ENCODE measurements at regions not wholly inside any gene's neighbourhood (a gene's known extent, or its start where the extent isn't known, plus 50 kb on each side); places are given as distances from the start of the nearest gene placed in this dataset.

DNA sequence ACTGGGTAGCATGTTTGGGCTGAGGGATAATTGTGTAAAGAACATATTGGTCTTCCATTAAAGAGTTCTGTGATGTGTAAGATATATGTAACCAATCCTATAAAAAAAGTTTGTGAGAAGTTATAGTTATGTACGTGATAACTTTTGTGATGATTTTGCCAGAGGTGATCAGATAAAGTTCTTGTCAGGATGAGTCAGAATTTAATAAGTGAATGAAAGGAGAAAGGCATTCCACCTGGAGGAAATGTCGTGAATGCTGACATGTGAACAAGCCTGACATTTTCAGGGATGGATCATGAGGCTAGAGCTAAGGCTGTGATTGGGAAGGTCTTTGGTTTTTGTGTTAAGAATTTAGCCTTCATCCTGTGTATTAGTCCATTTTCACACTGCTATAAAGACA, 241.5 kb downstream of the SNAPC1 start:
- Histone ChIP-seq H3K4me1 (replicated peaks) (no peaks in the 10 kb centered on the region), H3K4me3 (no peak overlapping the region), H3K27ac (no peak overlapping the region), H3K27me3 (replicated peaks; ENCODE audit: insufficient read depth) (no peaks in the 10 kb centered on the region), H3K9me3 (no peaks in the 10 kb centered on the region), H3K36me3 (no peaks in the 10 kb centered on the region)
- DNase-seq (ENCODE audit: low spot score), result no peak
- WGBS, result 31% methylated on average over 2 of the region's 2 CpGs
- intact Hi-C loops (cut with DNase I), result no loop called here
- TF ChIP-seq POLR2A (IDR thresholded peaks at IDR 0.05) (no peak), POLR2AphosphoS5 (IDR thresholded peaks at IDR 0.05) (no peak), CTCF (IDR thresholded peaks at IDR 0.05) (no peak)

GRCh38 chr14:62006116-62006731, 244.0 kb downstream of the SNAPC1 start:
- intact Hi-C loops (cut with DNase I), result no loop called here
- TF ChIP-seq POLR2AphosphoS5 (IDR thresholded peaks at IDR 0.05), result no peak
- no peak for TF ChIP-seq POLR2A (IDR thresholded peaks at IDR 0.05)
- no peak for TF ChIP-seq CTCF (IDR thresholded peaks at IDR 0.05)
- 50% methylated on average over 6 of the region's 6 CpGs for WGBS
- Histone ChIP-seq H3K27ac (no peak overlapping the region), H3K4me1 (replicated peaks) (no peaks in the 10 kb centered on the region), H3K27me3 (replicated peaks; ENCODE audit: insufficient read depth) (no peaks in the 10 kb centered on the region), H3K9me3 (no peaks in the 10 kb centered on the region), H3K4me3 (no peak overlapping the region), H3K36me3 (no peaks in the 10 kb centered on the region)
- DNase-seq (ENCODE audit: low spot score), result no peak

DNA sequence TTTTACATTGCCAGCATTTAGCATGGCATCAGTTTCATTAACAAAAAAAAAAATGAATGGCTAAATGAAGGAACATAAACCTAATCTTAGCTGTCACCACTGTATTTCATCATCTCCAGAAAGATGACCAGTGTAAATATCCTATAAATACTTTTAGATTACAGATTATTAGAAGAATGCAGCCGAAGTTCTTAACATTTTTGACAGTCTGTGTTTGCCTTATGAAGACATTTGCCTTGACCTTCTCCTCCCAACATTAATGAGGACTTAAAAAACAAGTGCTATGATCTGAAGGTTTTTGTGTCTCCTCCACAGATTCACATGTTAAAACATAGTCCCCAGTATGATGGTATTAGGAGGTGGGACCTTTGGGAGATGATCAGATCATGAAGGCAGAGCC, 253.0 kb downstream of the SNAPC1 start:
- WGBS, result 53% methylated on average over 1 of the region's 1 CpG
- DNase-seq (ENCODE audit: low spot score), result no peak
- no peaks in the 10 kb centered on the region for H3K4me1 ChIP-seq (replicated peaks)
- H3K4me3 ChIP-seq, result no peak overlapping the region
- TF ChIP-seq CTCF (IDR thresholded peaks at IDR 0.05), result no peak
- TF ChIP-seq POLR2A (IDR thresholded peaks at IDR 0.05), result no peak
- TF ChIP-seq POLR2AphosphoS5 (IDR thresholded peaks at IDR 0.05), result no peak
- no peaks in the 10 kb centered on the region for H3K36me3 ChIP-seq
- H3K27ac ChIP-seq, result no peak overlapping the region
- intact Hi-C loops (cut with DNase I), result no loop called here
- H3K27me3 ChIP-seq (replicated peaks; ENCODE audit: insufficient read depth), result no peaks in the 10 kb centered on the region
- no peaks in the 10 kb centered on the region for H3K9me3 ChIP-seq

- no peaks in the 10 kb centered on the region for H3K27me3 ChIP-seq (replicated peaks; ENCODE audit: insufficient read depth)
- no peak for TF ChIP-seq POLR2AphosphoS5 (IDR thresholded peaks at IDR 0.05)
- no peak for TF ChIP-seq POLR2A (IDR thresholded peaks at IDR 0.05)
- no peak for TF ChIP-seq CTCF (IDR thresholded peaks at IDR 0.05)
- WGBS, result 51% methylated on average over 2 of the region's 2 CpGs
- DNase-seq (ENCODE audit: low spot score), result no peak
- no peak overlapping the region for H3K27ac ChIP-seq
- H3K9me3 ChIP-seq, result no peaks in the 10 kb centered on the region
- no peaks in the 10 kb centered on the region for H3K4me1 ChIP-seq (replicated peaks)
- intact Hi-C loops (cut with DNase I), result no loop called here
- no peaks in the 10 kb centered on the region for H3K36me3 ChIP-seq
- no peak overlapping the region for H3K4me3 ChIP-seq
Observed at GRCh38 chr14:62015945-62016344, 253.7 kb downstream of the SNAPC1 start.

DNA sequence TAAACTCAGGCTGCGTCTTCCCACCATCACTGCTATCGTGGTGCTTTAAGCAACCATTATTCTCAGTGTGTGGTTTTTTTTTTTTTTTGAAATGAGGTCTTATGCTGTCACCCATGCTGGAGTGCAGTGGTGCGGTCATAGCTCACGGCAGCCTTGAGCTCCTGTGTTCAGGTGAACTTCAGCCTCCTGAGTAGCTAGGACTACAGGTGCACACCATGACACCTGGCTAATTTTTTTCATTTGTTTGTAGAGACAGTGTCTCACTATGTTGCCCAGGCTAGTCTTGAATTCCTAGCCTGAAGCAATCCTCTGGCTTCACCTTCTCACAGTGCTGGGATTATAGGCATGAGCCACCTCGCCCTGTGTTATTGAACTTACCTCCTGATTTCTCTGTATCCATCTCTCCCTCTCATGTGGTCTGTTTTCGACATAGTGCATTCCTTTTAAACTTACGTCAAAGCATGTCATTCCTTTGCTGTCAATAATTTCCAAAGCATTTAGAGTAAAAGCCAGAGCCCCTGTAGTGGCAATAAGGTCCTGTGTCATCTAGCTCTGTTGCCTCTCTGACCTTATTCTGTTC, 255.5 kb downstream of the SNAPC1 start:
- no peaks in the 10 kb centered on the region for H3K4me1 ChIP-seq (replicated peaks)
- intact Hi-C loops (cut with DNase I), result no loop called here
- H3K9me3 ChIP-seq, result no peaks in the 10 kb centered on the region
- no peaks in the 10 kb centered on the region for H3K27me3 ChIP-seq (replicated peaks; ENCODE audit: insufficient read depth)
- WGBS, result 79% methylated on average over 7 of the region's 7 CpGs
- H3K4me3 ChIP-seq, result no peak overlapping the region
- DNase-seq (ENCODE audit: low spot score), result no peak
- H3K27ac ChIP-seq, result no peak overlapping the region
- no peaks in the 10 kb centered on the region for H3K36me3 ChIP-seq
- TF ChIP-seq POLR2AphosphoS5 (IDR thresholded peaks at IDR 0.05) (no peak), CTCF (IDR thresholded peaks at IDR 0.05) (no peak), POLR2A (IDR thresholded peaks at IDR 0.05) (no peak)
